ENCODE measurements at regions not wholly inside any gene's neighbourhood (a gene's known extent, or its start where the extent isn't known, plus 50 kb on each side); places are given as distances from the start of the nearest gene placed in this dataset.

- H3K36me3 ChIP-seq (ENCODE audit: low read depth, missing control alignments) = no peaks in the 10 kb centered on the region
- DNase-seq = no peak
- H3K4me3 ChIP-seq = no peak overlapping the region
- no peaks in the 10 kb centered on the region for H3K4me1 ChIP-seq
- no peak overlapping the region for H3K27ac ChIP-seq
- no peaks in the 10 kb centered on the region for H3K9me3 ChIP-seq
- no peak for TF ChIP-seq POLR2A (IDR thresholded peaks at IDR 0.05)
- TF ChIP-seq CTCF (IDR thresholded peaks at IDR 0.05) = no peak
- intact Hi-C loops (cut with DNase I; ENCODE audit: low total_unique reads) = no loop called here
- no peaks in the 10 kb centered on the region for H3K27me3 ChIP-seq
- WGBS, 2 donors = 79 to 95% methylated on average over 1 of the region's 1 CpG
These were observed 599.3 kb upstream of the ZEB2 start for GRCh38 chr2:145119225-145119624.

GRCh38 chr2:145116834-145117725, 597.2 kb upstream of the ZEB2 start:
- DNase-seq = no peak
- TF ChIP-seq POLR2A (IDR thresholded peaks at IDR 0.05) (no peak), CTCF (IDR thresholded peaks at IDR 0.05) (no peak)

GRCh38 chr2:145116056-145116455, 596.1 kb upstream of the ZEB2 start:
- WGBS, 2 donors = 91 to 96% methylated on average over 2 of the region's 2 CpGs
- Histone ChIP-seq H3K36me3 (ENCODE audit: low read depth, missing control alignments) (no peaks in the 10 kb centered on the region), H3K27ac (no peak overlapping the region), H3K4me1 (no peaks in the 10 kb centered on the region), H3K27me3 (no peaks in the 10 kb centered on the region), H3K9me3 (no peaks in the 10 kb centered on the region), H3K4me3 (no peak overlapping the region)
- no peak for DNase-seq
- TF ChIP-seq CTCF (IDR thresholded peaks at IDR 0.05) (no peak), POLR2A (IDR thresholded peaks at IDR 0.05) (no peak)
- intact Hi-C loops (cut with DNase I; ENCODE audit: low total_unique reads) = no loop called here

More at GRCh38 chr2:145116834-145117725, 597.2 kb upstream of the ZEB2 start:
- Histone ChIP-seq H3K27ac (no peak overlapping the region), H3K27me3 (no peaks in the 10 kb centered on the region), H3K4me3 (no peak overlapping the region), H3K36me3 (ENCODE audit: low read depth, missing control alignments) (no peaks in the 10 kb centered on the region), H3K9me3 (no peaks in the 10 kb centered on the region), H3K4me1 (no peaks in the 10 kb centered on the region)
- intact Hi-C loops (cut with DNase I; ENCODE audit: low total_unique reads) = no loop called here
- 55 to 61% methylated on average over 5 of the region's 5 CpGs for WGBS, 2 donors

GRCh38 chr2:145114726-145115125, 594.8 kb upstream of the ZEB2 start:
- Histone ChIP-seq H3K27ac (no peak overlapping the region), H3K4me3 (no peak overlapping the region), H3K27me3 (no peaks in the 10 kb centered on the region), H3K36me3 (ENCODE audit: low read depth, missing control alignments) (no peaks in the 10 kb centered on the region), H3K9me3 (no peaks in the 10 kb centered on the region), H3K4me1 (no peaks in the 10 kb centered on the region)
- DNase-seq = no peak
- TF ChIP-seq POLR2A (IDR thresholded peaks at IDR 0.05) (no peak), CTCF (IDR thresholded peaks at IDR 0.05) (no peak)
- intact Hi-C loops (cut with DNase I; ENCODE audit: low total_unique reads) = no loop called here
- 57 to 67% methylated on average over 2 of the region's 2 CpGs for WGBS, 2 donors

- TF ChIP-seq CTCF (IDR thresholded peaks at IDR 0.05) (no peak), POLR2A (IDR thresholded peaks at IDR 0.05) (no peak)
- intact Hi-C loops (cut with DNase I; ENCODE audit: low total_unique reads) = no loop called here
These were observed 592.5 kb upstream of the ZEB2 start for GRCh38 chr2:145112467-145112866.

More at GRCh38 chr2:145112467-145112866, 592.5 kb upstream of the ZEB2 start:
- Histone ChIP-seq H3K4me3 (no peak overlapping the region), H3K36me3 (ENCODE audit: low read depth, missing control alignments) (no peaks in the 10 kb centered on the region), H3K4me1 (no peaks in the 10 kb centered on the region), H3K27me3 (no peaks in the 10 kb centered on the region), H3K9me3 (no peaks in the 10 kb centered on the region), H3K27ac (no peak overlapping the region)
- no peak for DNase-seq

Data from testis (tissue), 2 donors.